GM12878 (cell line): ENCODE measurements at regions not wholly inside any gene's neighbourhood (a gene's known extent, or its start where the extent isn't known, plus 50 kb on each side); places are given as distances from the start of the nearest gene placed in this dataset.

Experiments
- EP300 ChIP-seq, 2 experiments: fragments of 150-350 bp in 1 of 2; IDR thresholded peaks; 2 replicates each; pipeline ENCODE4 v1.6.1; 2011 to 2012; ENCODE audit warnings: low read depth in 2 of 2, low read length in 2 of 2, borderline replicate concordance in 1 of 2, improper control_type of control experiment in 1 of 2, inconsistent platforms in 1 of 2; ENCODE audit not compliant: control insufficient read depth in 1 of 2
- EZH2 ChIP-seq: IDR thresholded peaks from 2 replicates; pipeline ENCODE4 v1.6.1; 2012; ENCODE audit warnings: low read depth, mild to moderate bottlenecking, control low read depth, inconsistent platforms, low read length, borderline replicate concordance; ENCODE audit not compliant: control insufficient read depth
- TF ChIP-seq, protein P1 (sequence below): IDR thresholded peaks from 2 replicates; pipeline ENCODE4 v1.6.1; 2011; ENCODE audit warnings: borderline replicate concordance, low read depth, mild to moderate bottlenecking, moderate library complexity, low read length; ENCODE audit not compliant: insufficient read depth, poor library complexity, severe bottlenecking

DNA sequence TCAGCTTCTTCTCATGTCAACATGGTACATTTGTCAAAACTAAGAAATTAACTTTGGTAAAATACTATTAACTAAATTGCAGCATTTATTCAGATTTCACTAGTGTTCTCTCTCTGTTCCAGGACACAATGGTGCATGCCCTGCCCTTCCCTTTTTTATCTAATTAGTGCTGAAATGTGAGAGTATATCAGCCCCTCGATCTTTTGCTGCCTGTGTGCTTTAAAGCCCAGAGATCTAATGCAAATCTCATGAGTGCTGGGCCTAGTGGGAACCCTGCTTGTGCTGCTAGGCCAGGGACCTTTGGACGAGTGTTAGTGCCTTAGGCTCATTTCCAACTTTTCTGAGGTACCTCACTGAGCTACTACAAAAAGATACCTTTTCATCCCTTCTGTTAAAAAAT is 221.1 kb upstream of the EDNRB start:
- TF ChIP-seq EP300 (IDR thresholded peaks at IDR 0.05; ENCODE audit: borderline replicate concordance in 1 of 2, control insufficient read depth in 1 of 2, low read depth in 2 of 2, low read length in 2 of 2) (no peak), EZH2 (no peak)
- TF ChIP-seq, protein P1, sequence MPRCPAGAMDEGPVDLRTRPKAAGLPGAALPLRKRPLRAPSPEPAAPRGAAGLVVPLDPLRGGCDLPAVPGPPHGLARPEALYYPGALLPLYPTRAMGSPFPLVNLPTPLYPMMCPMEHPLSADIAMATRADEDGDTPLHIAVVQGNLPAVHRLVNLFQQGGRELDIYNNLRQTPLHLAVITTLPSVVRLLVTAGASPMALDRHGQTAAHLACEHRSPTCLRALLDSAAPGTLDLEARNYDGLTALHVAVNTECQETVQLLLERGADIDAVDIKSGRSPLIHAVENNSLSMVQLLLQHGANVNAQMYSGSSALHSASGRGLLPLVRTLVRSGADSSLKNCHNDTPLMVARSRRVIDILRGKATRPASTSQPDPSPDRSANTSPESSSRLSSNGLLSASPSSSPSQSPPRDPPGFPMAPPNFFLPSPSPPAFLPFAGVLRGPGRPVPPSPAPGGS: no peak
